Mammary epithelial cell (primary cell): ENCODE measurements at regions not wholly inside any gene's neighbourhood (a gene's known extent, or its start where the extent isn't known, plus 50 kb on each side); places are given as distances from the start of the nearest gene placed in this dataset.

ENCODE experiments used
- EZH2 ChIP-seq: IDR thresholded peaks from 2 replicates; pipeline ENCODE4 v1.6.1; 2012; ENCODE audit warnings: low read length, inconsistent platforms, borderline replicate concordance
- TF ChIP-seq, protein P1 (sequence below), 2 donors: IDR thresholded peaks in 1 of 2; conservative IDR thresholded peaks in 1 of 2; 2 replicates each; pipeline ENCODE4 v1.5.1; 2011 to 2012; ENCODE audit warnings: inconsistent platforms in 2 of 2, low read length in 2 of 2, mild to moderate bottlenecking in 2 of 2, control low read depth in 1 of 2, low read depth in 1 of 2; ENCODE audit not compliant: insufficient read depth in 1 of 2; ENCODE audit errors: extremely low read depth in 1 of 2

DNA sequence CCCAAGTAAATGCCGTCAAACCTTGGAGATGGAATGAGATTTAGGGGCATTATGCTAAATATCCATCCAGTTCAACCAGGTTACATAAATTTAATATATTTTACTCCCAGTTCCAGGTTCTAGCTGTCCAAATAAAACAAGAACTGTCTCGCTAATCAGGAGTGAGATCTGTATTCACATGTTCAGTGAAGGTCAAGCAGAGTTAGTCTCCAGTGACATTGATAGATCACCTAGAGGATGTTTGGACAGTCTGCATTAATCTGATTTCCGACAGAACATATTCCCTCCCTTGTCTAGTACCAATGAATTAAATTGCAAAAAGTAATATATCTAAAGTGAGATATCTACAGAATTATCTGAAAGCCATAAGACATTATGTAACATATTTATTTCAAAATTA lies 979.4 kb upstream of the CNTNAP5 start:
- TF ChIP-seq, protein P1, sequence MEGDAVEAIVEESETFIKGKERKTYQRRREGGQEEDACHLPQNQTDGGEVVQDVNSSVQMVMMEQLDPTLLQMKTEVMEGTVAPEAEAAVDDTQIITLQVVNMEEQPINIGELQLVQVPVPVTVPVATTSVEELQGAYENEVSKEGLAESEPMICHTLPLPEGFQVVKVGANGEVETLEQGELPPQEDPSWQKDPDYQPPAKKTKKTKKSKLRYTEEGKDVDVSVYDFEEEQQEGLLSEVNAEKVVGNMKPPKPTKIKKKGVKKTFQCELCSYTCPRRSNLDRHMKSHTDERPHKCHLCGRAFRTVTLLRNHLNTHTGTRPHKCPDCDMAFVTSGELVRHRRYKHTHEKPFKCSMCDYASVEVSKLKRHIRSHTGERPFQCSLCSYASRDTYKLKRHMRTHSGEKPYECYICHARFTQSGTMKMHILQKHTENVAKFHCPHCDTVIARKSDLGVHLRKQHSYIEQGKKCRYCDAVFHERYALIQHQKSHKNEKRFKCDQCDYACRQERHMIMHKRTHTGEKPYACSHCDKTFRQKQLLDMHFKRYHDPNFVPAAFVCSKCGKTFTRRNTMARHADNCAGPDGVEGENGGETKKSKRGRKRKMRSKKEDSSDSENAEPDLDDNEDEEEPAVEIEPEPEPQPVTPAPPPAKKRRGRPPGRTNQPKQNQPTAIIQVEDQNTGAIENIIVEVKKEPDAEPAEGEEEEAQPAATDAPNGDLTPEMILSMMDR (conservative IDR thresholded peaks at IDR 0.05 in 1 of 2, IDR thresholded peaks at IDR 0.05 in 1 of 2; ENCODE audit: extremely low read depth in 1 of 2, insufficient read depth in 1 of 2, low read depth in 1 of 2, low read length in 2 of 2) = no peak
- no peak for TF ChIP-seq EZH2
